Hepatocyte (in vitro differentiated cells): ENCODE measurements at regions not wholly inside any gene's neighbourhood (a gene's known extent, or its start where the extent isn't known, plus 50 kb on each side); places are given as distances from the start of the nearest gene placed in this dataset.
"Not testable (repeated sequence)": the region's sequence is repeated elsewhere in the genome, so short reads cannot be mapped to it uniquely, and the experiment has no call there.

Experiments used
- EZH2 ChIP-seq: fragments of 200-600 bp; sonication (generic); IDR thresholded peaks from 2 replicates; pipeline ENCODE4 v1.6.1; 2016; ENCODE audit warnings: antibody characterized with exemption, mild to moderate bottlenecking, borderline replicate concordance
- EZH2phosphoT487 ChIP-seq: fragments of 200-600 bp; sonication (generic); IDR thresholded peaks from one replicate; pipeline ENCODE4 v1.6.1; 2018; ENCODE audit warnings: antibody characterized with exemption, mild to moderate bottlenecking, low read depth, moderate library complexity; ENCODE audit not compliant: unreplicated experiment, severe bottlenecking
- TF ChIP-seq, protein P1 (sequence below): fragments of 200-600 bp; sonication (generic); IDR thresholded peaks from 2 replicates; pipeline ENCODE4 v1.5.1; 2016; ENCODE audit warnings: antibody characterized with exemption, mild to moderate bottlenecking; ENCODE audit not compliant: poor library complexity

- TF ChIP-seq, protein P1, sequence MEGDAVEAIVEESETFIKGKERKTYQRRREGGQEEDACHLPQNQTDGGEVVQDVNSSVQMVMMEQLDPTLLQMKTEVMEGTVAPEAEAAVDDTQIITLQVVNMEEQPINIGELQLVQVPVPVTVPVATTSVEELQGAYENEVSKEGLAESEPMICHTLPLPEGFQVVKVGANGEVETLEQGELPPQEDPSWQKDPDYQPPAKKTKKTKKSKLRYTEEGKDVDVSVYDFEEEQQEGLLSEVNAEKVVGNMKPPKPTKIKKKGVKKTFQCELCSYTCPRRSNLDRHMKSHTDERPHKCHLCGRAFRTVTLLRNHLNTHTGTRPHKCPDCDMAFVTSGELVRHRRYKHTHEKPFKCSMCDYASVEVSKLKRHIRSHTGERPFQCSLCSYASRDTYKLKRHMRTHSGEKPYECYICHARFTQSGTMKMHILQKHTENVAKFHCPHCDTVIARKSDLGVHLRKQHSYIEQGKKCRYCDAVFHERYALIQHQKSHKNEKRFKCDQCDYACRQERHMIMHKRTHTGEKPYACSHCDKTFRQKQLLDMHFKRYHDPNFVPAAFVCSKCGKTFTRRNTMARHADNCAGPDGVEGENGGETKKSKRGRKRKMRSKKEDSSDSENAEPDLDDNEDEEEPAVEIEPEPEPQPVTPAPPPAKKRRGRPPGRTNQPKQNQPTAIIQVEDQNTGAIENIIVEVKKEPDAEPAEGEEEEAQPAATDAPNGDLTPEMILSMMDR: not testable (repeated sequence)
- not testable (repeated sequence) for TF ChIP-seq EZH2phosphoT487, EZH2
Measured at GRCh38 chr3:166258293-166258850, 421.1 kb upstream of the BCHE start.
